RWPE2 (cell line): ENCODE measurements at regions not wholly inside any gene's neighbourhood (a gene's known extent, or its start where the extent isn't known, plus 50 kb on each side); places are given as distances from the start of the nearest gene placed in this dataset.
"Not testable (repeated sequence)": the region's sequence is repeated elsewhere in the genome, so short reads cannot be mapped to it uniquely, and the experiment has no call there.

Experiments used
- ATAC-seq: fragments of 200-7000 bp; cut with Tn5 transposase; 3 replicates; pipeline ENCODE4 v1.9.1; 2021; ENCODE audit warnings: low read depth
- DNase-seq: peaks from one replicate; pipeline ENCODE4 v3.0.0-alpha.2; 2020; ENCODE audit warnings: low spot score
- H3K27ac ChIP-seq: fragments of 450-650 bp; 2 replicates; pipeline ENCODE4 v1.5.1; 2017; ENCODE audit warnings: mild to moderate bottlenecking; ENCODE audit not compliant: poor library complexity, severe bottlenecking
- H3K27me3 ChIP-seq: fragments of 250-450 bp; sonication (Bioruptor Pico); 2 replicates; pipeline ENCODE4 v1.5.1; 2021; ENCODE audit warnings: mild to moderate bottlenecking, moderate library complexity; ENCODE audit not compliant: insufficient read depth, poor library complexity, severe bottlenecking
- H3K36me3 ChIP-seq: fragments of 250-450 bp; sonication (Bioruptor Pico); 2 replicates; pipeline ENCODE4 v1.5.1; 2020; ENCODE audit warnings: low read depth, mild to moderate bottlenecking, moderate library complexity
- H3K4me1 ChIP-seq: fragments of 250-450 bp; sonication (Bioruptor Pico); 2 replicates; pipeline ENCODE4 v1.5.1; 2021; ENCODE audit warnings: mild to moderate bottlenecking, moderate library complexity; ENCODE audit not compliant: insufficient read depth, poor library complexity, severe bottlenecking
- H3K4me3 ChIP-seq: fragments of 250-450 bp; sonication (Bioruptor Pico); 2 replicates; pipeline ENCODE4 v1.5.1; 2021; ENCODE audit warnings: mild to moderate bottlenecking, moderate library complexity; ENCODE audit not compliant: severe bottlenecking
- H3K9me3 ChIP-seq: fragments of 250-450 bp; sonication (Bioruptor Pico); 2 replicates; pipeline ENCODE4 v1.5.1; 2021; ENCODE audit warnings: mild to moderate bottlenecking, moderate library complexity; ENCODE audit not compliant: severe bottlenecking
- TF ChIP-seq, protein P1 (sequence below): fragments of 450-650 bp; IDR thresholded peaks from one replicate; pipeline ENCODE4 v1.5.1; 2017; ENCODE audit warnings: mild to moderate bottlenecking, moderate library complexity; ENCODE audit not compliant: poor library complexity, severe bottlenecking

DNA sequence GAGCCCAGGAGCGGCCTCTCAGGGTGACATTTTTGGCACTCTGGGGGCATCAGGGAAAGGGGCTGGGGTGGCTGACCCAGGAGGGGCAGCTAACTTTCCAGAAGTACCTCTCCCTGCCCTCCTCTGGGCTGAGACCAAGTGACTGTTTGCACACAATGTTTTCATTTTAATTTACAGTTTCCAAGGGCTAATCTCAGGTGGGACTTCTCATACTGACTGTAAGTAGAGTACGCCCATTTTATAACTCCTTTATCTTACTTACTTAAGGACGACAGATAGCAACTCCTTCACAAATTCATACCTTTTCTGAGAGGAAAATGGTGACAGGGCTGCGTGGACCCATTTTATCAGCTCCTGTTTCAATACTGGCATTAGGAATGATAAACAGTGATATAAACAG lies 172.9 kb upstream of the EXOC2 start:
- ATAC-seq (no peak), DNase-seq (no peak)
- H3K4me3 ChIP-seq, result no peak overlapping the region
- H3K27me3 ChIP-seq, result no peaks in the 10 kb centered on the region
- TF ChIP-seq, protein P1, sequence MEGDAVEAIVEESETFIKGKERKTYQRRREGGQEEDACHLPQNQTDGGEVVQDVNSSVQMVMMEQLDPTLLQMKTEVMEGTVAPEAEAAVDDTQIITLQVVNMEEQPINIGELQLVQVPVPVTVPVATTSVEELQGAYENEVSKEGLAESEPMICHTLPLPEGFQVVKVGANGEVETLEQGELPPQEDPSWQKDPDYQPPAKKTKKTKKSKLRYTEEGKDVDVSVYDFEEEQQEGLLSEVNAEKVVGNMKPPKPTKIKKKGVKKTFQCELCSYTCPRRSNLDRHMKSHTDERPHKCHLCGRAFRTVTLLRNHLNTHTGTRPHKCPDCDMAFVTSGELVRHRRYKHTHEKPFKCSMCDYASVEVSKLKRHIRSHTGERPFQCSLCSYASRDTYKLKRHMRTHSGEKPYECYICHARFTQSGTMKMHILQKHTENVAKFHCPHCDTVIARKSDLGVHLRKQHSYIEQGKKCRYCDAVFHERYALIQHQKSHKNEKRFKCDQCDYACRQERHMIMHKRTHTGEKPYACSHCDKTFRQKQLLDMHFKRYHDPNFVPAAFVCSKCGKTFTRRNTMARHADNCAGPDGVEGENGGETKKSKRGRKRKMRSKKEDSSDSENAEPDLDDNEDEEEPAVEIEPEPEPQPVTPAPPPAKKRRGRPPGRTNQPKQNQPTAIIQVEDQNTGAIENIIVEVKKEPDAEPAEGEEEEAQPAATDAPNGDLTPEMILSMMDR, result no peak
- no peaks in the 10 kb centered on the region for H3K36me3 ChIP-seq
- no peaks in the 10 kb centered on the region for H3K9me3 ChIP-seq
- H3K4me1 ChIP-seq, result no peaks in the 10 kb centered on the region
- H3K27ac ChIP-seq, result no peak overlapping the region

DNA sequence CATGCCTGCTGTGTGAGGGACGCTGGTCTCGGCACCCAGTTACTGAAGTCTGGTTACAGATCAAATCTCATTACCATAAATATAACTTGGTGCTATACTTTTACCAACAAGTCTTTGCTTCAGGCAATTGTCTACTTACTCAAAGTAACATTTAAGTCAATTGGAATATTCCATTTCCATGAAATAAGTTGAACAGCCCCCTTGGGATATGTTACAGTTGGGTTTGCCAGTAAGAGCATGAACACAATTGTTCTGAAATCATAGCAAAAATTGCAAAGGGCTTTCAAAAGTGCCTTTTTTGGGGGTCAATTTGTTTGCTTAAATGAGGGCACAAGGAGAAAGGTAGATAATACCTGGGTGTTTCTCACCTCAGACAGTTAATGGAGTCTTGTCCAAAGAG lies 170.9 kb upstream of the EXOC2 start:
- H3K4me3 ChIP-seq, result no peak overlapping the region
- no peaks in the 10 kb centered on the region for H3K4me1 ChIP-seq
- TF ChIP-seq, protein P1, result no peak
- no peaks in the 10 kb centered on the region for H3K36me3 ChIP-seq
- no peak for ATAC-seq
- no peaks in the 10 kb centered on the region for H3K27me3 ChIP-seq
- H3K27ac ChIP-seq, result no peak overlapping the region
- no peaks in the 10 kb centered on the region for H3K9me3 ChIP-seq
- no peak for DNase-seq

DNA sequence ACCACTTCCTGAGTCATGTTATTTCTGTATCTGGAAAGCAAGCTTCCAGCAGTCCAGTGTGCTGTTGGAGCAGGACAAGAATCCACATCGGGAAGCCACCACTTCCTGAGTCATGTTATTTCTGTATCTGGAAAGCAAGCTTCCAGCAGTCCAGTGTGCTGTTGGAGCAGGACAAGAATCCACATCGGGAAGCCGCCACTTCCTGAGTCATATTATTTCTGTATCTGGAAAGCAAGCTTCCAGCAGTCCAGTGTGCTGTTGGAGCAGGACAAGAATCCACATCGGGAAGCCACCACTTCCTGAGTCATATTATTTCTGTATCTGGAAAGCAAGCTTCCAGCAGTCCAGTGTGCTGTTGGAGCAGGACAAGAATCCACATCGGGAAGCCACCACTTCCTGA lies 170.2 kb upstream of the EXOC2 start:
- not testable (repeated sequence) for ATAC-seq, H3K4me1 ChIP-seq, H3K27me3 ChIP-seq, H3K36me3 ChIP-seq, H3K27ac ChIP-seq, H3K9me3 ChIP-seq, H3K4me3 ChIP-seq
- DNase-seq, result peak; percentile 78

DNA sequence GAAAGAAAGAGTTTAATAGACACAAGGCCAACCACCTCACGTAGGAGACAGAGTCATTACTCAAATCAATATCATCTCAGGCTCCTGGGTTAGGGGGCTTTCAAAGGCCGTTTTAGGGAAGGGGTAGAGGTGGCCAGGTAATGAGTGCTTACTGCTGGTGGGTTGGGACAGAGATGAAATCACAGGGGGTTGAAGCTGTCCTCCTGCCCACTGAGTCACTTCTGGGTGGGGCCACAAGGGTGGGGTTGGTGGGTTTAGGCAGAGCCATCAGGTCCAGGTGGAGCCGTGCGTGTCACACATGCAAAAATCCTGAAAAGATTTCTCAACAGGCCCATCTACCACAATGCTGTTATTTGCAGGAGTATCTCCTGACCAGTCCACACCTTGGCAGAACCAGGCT lies 167.0 kb upstream of the EXOC2 start:
- DNase-seq, result no peak
- no peaks in the 10 kb centered on the region for H3K27me3 ChIP-seq
- TF ChIP-seq, protein P1, result no peak
- H3K27ac ChIP-seq, result no peak overlapping the region
- no peaks in the 10 kb centered on the region for H3K9me3 ChIP-seq
- no peaks in the 10 kb centered on the region for H3K4me1 ChIP-seq
- H3K4me3 ChIP-seq, result no peak overlapping the region
- H3K36me3 ChIP-seq, result no peaks in the 10 kb centered on the region
- ATAC-seq, result no peak

DNA sequence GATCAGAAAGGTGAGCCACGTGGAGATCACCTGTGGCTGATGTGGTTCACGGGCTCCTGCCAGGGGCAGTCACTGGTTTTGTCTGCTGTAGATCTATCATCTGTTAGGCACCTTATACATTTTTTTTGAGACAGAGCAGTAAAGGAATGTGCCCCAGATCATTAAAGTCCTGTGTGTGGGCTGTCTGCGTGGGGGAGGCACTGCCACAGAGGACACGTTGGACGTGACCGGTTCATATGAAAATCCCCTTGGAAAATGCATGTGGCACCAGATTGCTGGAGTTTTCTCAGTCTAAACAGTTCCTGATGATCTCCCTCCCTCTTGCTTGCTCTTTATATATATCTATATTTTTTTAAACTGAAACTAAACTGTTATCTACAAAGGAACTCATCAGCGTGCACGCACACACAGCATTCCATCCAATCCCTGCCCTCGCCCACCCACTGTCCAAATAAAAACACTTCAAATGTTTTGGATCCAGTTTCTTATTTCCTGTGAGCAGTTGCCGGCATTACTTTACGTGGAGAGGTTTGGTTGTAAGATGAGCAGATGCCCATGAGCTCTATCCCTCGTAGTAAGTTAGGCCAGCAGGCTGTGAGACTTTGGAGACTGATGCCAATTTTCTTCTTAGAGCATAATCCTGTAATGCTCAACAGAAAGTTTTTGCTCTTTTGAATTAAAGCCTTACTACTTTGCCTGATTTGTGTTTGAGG lies 161.6 kb upstream of the EXOC2 start:
- Histone ChIP-seq H3K4me3 (no peak overlapping the region), H3K27me3 (no peaks in the 10 kb centered on the region), H3K36me3 (no peaks in the 10 kb centered on the region), H3K27ac (no peak overlapping the region), H3K9me3 (no peaks in the 10 kb centered on the region), H3K4me1 (no peaks in the 10 kb centered on the region)
- ATAC-seq, result no peak
- DNase-seq, result no peak
- TF ChIP-seq, protein P1, result no peak

DNA sequence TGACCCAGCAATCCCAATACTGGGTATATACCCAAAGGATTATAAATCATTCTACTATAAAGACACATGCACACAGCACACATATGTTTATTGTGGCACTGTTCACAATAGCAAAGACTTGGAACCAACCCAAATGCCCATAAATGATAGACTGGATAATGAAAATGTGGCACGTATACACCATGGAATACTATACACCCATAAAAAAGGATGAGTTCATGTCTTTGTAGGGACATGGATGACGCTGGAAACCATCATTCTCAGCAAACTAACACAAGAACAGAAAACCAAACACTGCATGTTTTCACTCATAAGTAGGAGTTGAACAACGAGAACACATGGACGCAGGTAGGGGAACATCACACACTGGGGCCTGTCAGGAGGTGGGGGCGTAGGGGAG lies 159.3 kb upstream of the EXOC2 start:
- ATAC-seq, DNase-seq, H3K9me3 ChIP-seq, H3K27me3 ChIP-seq, H3K4me3 ChIP-seq, H3K4me1 ChIP-seq, H3K36me3 ChIP-seq, H3K27ac ChIP-seq: not testable (repeated sequence)
